HUDEP-2 (cell line): ENCODE measurements at regions not wholly inside any gene's neighbourhood (a gene's known extent, or its start where the extent isn't known, plus 50 kb on each side); places are given as distances from the start of the nearest gene placed in this dataset.

ENCODE experiments used
- DNase-seq, 76 experiments: peaks; one replicate each; lab custom pipeline; 2025; ENCODE audit not compliant: unreplicated experiment in 76 of 76; lab: John Stamatoyannopoulos, UW

DNA sequence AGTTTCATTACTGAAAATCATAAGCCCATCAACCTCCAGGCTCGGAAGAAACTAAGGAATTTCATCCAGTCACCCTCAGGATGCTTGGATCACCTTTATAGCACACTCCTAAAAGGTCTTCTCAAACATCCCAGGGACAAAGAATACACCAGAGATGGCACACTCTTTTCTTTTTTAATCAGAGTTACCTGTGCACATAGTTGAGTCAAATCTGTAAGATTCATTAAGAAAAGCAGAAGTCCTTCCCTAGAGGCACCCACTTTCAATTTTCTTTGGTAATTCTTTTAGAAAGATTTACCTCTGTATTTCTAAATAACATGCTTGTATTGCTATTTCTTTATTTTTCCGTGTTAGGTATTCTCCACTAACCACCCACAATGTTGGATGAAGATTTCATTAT is 50.6 kb upstream of the IL6 start:
- no peak for DNase-seq

DNA sequence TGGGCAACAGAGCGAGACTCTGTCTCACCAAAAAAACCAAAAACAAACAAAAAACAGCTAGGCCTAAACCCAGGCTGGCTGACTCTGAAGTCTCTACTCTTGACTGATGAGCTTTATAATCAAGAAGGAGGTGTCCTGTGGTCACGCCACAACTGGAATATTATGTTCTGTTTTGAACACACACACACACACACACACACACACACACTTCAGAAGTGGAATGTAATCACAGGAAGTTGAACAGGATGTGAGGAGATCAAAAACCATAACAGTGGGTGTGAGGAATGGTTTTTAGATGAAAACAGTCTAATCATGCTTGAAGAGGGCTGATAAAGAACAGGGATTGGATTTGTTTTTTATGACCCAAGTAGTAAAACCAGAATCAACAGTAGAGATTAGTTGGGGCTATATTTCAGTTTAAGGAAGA is 51.1 kb upstream of the IL6 start:
- DNase-seq = no peak

DNA sequence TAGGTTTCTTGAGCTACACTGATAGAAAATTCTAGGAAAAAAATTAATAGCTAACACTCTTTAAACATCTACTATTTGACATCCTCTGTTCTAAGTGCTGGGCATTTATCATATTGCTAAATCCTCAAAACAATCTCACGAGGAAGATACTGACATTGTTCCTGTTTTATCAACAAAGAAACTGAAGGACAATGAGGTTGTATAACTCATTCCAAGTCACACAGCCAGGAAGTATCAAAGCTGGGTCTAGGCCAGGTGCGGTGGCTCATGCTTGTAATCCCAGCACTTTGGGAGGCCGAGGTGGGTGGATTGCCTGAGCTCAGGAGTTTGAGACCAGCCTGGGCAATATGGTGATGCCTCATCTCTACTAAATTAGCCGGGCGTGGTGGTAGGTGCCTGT is 51.6 kb upstream of the IL6 start:
- no peak for DNase-seq

DNA sequence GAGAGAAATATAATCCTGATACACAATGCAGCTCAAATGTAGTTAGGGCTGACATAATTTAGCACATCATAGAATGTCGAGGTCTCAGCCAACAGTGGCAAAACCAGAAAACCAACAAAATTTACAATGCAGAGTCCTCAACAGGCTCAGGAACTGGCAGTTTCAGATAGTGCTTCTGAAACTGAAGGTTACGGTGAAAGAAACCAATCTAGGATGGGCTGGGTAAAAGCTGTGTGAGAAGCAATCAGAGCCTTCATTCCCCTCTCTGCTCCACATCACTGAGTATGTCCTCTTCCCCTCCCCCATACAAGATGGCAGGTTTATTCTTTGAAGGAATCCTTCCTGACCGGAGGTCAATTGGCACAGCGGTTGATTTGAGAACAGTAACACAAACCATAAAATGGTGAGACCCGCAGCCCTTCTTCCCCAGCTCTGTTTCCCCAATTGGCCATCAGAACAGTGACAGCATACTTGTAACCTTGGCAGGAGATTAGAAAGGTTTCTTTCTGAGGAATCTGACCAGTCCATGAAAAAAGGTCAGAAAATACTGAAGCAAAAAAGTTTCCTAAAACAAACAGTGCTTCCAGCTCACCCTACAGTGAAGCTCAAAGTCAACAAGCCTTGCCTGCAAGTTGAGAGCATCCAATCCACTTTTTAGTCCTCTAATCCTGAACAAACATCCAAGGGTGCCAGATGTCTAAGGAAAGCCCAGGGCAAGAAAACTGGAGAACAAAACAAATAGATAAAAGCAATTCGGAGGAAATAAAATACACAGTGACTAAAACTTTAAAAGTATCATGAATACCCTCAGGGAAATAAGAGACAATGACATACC is 53.9 kb upstream of the IL6 start:
- DNase-seq = no peak

DNA sequence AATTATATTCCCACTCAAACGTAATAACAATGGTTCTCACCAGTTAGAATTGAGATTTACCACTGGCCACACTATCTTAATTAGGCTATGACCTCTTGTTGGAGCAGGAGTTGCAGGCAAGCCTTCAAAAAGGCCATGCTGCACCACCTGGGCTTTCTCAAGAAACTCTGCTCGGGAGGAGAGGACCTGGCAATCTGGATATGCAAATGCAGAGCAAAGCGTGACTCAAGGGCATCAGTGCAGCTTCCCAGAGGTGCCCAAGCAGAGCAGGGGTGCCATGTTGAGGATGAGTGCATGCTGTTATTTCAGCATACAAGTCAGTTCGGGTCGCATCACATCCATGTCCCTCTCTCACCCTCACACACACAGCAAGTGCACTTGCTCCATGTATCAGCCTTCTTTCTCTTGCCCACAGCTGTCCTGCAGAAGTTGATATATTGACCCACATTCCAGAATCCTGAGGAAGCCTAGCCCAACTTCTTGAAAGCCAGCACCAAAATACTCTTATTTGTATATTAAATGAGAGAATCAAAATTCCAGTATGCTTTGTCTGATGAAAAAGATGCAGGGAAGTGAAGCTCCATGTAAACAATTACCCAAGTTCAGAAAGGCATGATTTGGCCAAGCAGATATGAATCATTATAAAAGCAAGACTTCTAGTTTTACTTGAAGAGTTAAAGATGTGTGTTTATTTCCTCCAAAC is 55.7 kb upstream of the IL6 start:
- DNase-seq = no peak

DNA sequence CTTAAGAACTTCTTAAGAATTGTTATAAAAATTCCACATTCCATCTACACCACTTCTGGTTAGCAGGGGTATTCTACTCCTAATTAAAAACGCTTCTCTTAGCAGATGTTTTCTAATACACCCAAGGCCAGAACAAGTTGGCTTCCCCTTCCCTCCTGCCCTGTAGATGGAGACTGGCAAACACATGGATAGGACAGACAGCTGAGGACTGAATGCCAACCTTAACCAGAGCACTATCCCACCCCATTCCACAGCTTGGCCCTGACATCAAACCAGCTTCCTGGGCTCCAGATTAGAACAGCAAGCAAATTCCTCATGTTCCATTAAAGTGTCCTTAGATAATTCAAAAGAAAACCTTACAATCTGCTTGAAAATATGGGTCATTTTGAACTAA is 56.6 kb upstream of the IL6 start:
- no peak for DNase-seq

DNA sequence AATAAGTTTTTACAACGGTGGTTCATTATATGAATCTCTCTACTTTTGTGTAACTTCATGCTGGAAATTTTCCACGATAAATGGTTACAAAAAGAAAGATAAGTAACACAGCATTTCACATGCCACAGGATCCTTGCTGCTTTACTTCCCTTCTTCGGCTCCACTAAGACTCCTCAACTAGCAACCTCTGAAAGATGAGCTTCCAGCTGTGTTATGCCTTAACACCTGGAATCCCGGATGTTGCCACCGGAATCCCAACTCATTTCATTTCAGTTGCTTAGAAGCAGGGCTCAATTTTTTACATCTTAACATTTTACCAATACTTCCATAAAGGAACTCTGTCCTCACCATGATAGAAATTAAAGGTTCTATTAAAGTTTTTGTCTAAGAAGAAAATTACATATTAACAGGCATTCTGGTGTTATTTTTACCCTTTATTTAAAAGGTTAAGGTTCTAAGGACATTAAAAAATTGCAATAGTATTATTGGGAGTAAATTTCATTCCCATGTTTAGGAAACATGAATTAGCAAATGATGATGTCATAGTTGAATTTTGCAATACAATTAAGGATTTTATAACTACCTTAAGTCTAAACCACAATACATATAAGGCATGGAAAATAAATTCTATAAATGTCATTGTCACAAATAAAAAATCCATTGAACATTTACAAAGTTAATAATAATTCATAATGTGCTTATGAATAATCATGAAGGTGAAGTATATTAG is 57.1 kb upstream of the IL6 start:
- DNase-seq = no peak

DNA sequence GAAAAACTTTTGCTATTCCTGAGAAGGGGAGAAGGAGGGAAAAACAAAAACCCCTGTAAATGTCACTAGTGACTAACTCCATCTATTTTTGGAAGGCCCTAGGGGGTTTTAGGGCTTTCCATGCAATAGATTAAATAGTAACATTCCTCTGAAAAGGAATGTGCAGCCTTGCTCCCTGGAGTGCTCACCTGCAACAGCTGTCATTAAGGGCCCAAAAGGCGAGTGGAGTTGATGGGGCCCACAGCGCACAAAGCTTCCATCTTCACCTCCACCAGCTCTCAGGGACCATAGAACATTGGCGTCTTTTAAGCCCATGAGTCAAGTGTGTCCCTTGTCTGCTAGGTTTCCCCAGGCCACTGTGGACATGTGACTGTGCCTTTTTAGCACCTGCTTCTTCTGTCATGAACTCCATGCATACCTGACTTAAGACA is 58.0 kb upstream of the IL6 start:
- no peak for DNase-seq

DNA sequence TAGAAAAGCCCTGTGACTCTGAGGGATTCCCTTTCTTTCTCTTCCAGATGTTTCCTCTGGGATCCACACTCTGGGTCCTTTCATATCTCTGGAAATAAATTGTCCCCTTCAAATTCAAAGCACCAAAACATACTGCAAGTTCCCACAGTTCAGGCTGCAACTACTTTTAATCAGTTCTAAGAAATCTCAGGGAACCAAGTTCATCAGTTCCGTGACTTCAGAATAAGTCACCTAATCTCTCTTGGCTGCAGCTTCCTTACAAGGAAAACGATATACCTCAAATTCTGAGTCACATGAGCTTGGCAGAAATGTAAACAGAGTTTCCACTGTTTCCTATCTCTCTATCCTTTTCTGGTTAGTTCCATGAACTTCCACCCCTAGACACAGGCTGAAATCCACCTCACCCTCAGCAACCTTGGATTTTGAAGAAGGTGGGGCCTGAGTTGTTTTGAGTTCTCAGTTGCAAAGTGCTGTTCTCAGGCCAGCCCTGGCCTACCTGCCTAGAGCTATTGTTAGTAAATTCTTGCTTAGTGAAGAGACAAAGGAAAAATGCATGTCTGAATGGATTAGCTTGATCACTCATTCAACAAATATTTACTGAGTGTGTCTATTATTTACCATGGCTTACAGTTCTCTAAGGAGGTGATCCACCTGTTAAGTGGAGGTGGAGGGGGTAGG is 59.3 kb upstream of the IL6 start:
- DNase-seq = no peak

DNA sequence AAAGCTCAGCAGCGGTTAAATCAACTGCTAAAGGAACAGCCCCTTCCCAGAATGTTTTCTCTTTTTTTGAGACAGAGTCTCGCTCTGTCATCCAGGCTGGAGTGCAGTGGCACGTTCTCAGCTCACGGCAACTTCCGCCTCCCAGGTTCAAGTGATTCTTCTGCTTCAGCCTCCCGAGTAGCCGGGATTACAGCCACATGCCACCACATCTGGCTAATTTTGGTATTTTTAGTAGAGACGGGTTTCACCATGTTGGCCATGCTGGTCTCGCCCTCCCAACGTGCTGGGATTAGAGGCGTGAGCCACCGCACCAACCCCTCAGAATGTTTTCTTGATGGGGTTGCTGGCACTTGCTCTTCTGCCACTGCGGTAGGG is 59.8 kb upstream of the IL6 start:
- no peak for DNase-seq

DNA sequence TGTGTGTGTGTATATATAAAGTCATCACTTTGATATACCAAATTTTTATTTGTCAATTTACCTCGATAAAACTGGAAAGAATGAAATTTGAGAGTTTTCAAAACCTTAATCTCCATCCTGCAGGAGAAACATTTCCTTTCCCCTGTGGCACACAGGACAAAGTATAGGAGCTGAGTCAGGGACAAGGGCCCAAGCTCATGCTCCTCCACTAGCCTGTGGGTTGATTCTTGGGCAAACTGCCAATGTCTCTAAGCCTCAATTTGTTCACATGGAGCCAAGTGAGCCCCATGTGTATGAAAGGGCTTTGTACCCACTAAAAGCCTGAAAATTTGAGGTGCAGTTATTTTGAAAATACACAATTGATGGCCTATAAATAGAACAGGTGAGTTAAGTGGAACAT is 60.3 kb upstream of the IL6 start:
- peak in 4 of 76 experiments; percentile 21 to 27 (median 26) for DNase-seq

DNA sequence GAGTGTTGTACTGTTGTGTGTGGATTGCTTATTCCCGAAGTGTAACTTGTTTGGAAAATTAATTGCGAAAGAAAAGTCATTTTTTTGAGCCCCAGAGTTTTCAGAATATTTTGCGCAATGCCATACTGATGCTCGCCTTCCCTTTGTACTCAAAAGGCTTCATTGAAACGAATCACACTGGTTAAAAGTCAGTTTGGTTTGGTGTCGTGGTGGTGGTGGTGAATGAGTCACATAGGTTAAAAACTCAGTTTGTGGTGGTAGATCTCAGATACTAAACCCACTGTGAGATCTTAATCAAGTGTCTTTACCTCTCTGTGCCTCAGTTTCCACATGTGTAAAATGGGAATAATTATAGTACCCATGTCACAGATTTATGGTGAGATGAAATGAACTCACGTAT is 61.1 kb upstream of the IL6 start:
- DNase-seq = no peak

DNA sequence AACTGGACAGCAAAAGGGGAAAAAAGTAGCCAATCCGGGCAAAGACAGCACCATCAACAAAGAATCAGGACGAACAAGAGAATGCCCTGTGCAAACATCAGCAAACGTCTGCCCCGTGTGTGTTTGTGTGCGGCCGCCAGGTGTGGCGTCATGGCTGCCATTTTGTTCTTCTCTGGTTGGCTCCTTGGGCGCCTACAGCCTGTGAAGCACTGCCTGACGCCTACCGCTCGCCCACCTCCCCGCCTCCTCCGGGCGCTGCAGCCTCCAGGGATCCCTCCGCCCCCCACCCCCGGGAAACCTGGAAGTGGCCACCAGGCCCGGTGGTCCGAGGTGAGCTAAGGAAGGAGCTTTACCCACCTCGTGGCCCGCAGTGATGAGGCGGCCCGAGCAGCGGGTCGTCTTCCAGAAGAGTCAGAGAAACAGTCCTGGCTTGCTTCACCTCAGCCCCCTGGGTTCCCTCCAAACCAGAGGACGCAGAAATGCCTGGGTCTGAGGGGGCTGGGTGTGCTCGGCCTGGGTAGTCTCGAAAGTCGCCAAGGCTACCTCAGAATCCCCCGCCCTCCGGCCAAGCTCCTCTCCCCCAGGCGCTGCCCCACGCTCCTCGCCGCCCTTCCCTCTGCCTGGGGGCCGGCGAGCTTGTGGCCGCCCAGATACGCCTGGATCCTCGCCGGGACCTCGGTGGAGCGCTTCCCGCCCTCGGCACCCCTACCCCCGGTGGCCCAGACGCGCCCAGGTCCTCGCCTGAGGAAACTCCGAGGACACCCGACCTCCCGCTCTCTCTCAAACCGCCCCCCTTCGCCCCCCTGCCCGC is 61.8 kb upstream of the IL6 start:
- no peak for DNase-seq

DNA sequence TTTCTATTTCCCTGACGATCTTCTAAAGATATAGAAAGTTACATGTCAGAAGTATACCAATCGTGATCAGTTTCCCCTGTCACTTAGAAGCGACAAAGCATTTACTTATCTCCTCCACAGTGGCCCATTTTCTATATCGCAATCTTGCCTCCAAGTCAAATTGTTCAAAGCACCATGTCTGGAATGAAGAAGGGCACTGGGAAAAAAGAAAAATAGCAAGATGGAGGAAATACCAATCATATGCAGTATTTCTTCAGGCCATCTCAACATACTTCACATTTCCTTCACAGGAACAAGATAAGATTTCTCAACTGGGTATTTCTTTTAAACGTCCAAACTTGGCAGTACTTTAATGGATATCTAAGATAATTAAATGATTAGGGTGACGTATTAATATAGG is 63.3 kb upstream of the IL6 start:
- DNase-seq = no peak

DNA sequence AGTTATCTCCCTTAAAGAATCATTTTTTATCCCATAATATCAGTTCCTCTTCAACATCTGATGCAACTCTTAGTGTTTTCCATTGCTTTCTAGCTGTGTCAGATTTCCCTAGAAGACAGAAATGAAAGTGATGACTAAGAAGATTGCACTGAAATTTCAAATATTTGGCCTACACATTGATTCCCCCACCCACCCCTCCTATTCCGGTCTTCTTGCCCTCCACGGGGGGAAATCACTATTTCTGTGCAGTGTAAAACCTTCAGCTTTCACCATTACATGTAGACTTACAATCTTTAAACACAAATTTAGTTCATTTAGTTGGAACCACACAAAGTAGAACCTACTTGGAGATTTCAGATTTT is 63.7 kb upstream of the IL6 start:
- no peak for DNase-seq

DNA sequence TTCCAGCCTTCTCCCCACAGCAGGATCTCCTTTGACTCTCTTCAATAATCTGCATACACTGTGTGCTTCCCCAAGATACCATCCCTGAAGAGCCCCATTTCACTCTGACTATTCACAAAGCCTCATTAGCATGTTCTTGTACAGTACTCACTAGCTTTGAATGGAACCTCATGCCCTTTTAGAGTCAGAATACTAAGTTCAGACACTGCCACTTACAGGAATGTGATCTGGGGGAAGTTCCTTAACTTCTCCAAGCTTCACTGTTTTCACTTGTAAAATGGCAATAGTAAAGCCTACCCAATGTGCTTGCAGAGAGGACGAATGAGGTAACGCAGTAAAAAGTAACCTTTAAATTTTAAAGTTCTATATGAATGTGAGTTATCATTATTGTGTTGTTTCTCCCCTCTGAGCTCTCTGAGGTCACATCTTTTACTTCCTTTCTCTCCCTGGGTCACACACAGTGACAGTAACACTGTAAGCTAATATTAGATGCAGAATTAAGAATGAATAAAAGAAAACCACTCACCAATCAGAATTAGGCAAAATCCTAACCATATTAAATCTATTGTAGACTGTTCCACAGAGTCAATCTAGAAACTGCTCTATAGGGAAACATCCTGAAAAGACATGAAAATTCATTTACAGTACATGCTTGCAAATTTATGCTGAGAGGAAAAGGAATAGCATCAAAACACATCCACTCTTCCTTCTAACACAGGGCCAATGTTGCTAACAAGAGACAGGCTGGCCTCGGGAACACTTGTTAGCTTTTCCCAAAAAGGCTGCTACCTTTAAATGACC is 64.2 kb upstream of the IL6 start:
- DNase-seq = no peak

DNA sequence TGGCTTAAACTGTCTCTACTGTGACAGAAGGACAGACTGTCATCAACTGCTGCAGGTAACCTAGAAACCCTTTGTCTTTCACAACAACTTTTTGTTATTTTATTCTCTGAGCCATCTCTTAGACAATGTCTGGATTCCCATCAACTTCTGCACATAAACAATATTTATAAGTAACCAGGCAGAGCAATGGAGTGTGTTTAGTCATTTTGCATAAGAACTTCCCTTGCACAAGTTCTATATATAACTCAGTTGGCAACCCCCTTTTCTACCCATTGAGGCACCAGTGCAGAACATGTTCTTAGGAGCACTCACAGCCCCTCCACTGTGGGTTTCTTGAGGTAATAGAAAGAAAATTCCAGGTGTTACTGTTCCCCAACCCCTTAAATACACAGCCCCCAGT is 65.0 kb upstream of the IL6 start:
- no peak for DNase-seq

DNA sequence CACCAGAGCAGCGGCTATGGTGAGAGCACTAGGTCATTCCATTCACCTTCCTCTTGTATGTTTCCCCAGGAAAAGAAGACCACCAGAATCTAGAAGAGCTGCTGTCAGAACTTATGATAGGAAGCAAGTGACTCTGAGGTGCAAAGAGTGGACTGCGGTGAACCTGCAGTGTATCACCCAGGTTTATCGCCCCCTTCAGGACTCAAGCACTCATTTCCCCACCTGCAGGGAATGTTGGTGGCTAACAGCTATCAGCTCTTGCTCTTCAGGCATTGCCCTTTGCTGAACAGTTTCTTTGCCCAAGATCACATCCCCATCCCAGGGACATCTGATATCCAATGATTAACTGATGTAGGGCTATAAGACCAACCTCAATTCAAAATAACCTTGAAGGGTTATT is 66.3 kb upstream of the IL6 start:
- peak in 1 of 76 experiments; percentile 19 for DNase-seq

DNA sequence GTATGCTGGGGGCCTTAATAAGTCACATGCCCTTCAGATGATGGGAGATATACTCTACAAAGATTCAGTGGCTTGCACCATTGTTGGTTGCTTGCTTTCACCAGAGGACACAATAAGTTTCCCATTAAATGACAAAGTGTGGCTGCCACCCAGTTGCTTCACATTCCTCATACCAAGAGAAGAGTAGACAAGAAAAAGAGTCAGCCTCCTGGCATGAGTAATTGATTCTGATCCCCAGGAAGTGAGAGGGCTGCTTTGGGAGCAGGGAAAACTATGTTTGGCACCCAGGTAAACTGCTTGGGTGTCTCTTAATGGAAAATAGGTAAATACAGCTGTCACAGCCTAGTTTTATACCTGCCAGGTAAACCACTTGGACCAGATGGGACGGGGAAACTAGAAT is 66.7 kb upstream of the IL6 start:
- DNase-seq = no peak

DNA sequence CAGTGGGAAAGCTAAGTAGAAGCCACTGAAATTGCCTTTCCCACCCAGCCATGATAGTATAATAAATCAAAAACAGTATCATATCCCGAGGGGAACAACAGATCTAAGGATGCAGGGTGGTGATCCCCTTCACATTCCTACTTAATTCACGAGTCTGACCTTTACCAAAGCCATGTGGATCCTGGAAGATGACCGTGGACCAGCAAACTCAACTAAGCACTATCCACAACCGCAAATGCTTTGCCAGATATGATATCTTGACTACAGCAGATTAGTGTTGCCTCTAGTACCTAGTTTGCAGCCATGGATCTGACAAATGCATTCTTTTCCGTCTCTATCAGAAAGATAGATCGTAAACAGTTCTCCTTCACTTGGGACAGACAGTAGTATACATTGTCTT is 67.3 kb upstream of the IL6 start:
- DNase-seq = no peak
